ENCODE measurements at regions not wholly inside any gene's neighbourhood (a gene's known extent, or its start where the extent isn't known, plus 50 kb on each side); places are given as distances from the start of the nearest gene placed in this dataset.

DNA sequence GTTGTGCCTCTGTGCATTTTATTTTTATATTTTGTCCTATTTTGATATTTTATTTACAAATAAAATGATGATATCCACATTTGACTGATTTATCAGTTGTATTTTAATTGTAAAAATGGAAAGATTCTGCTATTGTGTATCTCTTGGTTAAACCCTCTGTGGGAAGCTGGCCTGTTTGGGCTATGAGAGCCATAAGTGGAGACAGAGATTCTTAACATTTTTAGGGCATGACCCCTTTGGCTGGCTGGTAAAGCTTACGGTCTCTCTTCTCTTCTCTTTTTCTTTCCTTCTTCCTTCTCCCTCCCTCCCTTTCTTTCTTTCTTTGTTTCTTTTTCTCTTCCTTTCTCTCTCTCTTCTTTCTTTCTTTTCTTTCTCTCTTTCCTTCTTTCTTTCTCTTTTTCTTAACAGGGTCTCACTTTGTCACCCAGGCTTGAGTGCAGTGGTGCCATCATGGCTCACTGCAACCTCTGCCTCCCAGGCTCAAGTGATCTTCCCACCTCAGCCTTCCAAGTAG is 172.3 kb upstream of the CDYL start:
- TF ChIP-seq, protein P1, sequence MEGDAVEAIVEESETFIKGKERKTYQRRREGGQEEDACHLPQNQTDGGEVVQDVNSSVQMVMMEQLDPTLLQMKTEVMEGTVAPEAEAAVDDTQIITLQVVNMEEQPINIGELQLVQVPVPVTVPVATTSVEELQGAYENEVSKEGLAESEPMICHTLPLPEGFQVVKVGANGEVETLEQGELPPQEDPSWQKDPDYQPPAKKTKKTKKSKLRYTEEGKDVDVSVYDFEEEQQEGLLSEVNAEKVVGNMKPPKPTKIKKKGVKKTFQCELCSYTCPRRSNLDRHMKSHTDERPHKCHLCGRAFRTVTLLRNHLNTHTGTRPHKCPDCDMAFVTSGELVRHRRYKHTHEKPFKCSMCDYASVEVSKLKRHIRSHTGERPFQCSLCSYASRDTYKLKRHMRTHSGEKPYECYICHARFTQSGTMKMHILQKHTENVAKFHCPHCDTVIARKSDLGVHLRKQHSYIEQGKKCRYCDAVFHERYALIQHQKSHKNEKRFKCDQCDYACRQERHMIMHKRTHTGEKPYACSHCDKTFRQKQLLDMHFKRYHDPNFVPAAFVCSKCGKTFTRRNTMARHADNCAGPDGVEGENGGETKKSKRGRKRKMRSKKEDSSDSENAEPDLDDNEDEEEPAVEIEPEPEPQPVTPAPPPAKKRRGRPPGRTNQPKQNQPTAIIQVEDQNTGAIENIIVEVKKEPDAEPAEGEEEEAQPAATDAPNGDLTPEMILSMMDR (conservative IDR thresholded peaks at IDR 0.05; ENCODE audit: low read depth, low read length) = no peak
- TF ChIP-seq EZH2phosphoT487 (IDR thresholded peaks at IDR 0.05; ENCODE audit: borderline replicate concordance, low read length) (no peak), EZH2 (IDR thresholded peaks at IDR 0.05; ENCODE audit: low read length, unreplicated experiment) (no peak)
